ENCODE measurements at regions not wholly inside any gene's neighbourhood (a gene's known extent, or its start where the extent isn't known, plus 50 kb on each side); places are given as distances from the start of the nearest gene placed in this dataset.

- no peak for DNase-seq (ENCODE audit: low spot score)
Observed at GRCh38 chr13:44153496-44153895, 220.1 kb upstream of the SERP2 start.

DNA sequence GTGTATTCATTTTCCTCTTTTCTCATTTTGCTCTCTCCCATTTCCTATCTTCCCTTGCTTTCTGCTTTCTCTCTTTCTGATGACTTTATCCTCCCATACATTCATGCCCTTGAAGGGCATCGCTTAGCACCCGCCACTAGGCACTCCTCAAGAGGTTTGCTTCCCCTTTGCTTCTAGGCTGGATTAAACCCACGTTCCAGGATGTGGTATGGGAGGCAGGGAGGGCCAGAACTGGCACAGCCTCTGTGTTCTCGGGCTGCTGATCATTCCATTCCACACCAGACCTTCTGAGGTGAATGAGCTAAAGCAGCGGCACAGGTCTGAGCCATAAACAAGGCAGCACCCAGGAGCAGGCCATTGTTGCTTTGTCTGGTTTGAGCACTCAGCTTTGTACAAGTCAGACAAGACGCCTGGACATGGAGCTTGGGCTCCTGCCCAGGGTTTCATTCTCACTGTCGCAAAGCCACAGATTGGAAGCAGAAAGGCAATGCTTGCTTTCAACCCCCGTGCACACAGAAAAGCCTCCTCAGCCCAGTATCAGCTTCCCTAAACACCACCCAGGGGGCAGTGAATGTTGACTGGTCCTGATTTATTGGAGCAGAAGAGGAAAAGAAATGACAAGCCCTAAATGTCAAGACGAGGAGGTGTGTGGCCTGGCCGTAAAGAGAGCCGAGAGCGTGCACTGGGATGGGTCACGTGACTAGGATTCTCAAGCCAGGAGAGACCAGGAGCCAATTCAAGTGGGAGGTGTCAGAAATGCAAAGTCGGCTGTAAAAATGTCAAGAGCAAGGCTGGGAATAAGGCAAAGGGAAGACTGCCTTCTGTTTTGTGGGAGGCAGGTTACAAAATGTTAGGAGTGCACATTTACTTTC, 218.0 kb upstream of the SERP2 start:
- no peak for DNase-seq (ENCODE audit: low spot score)

- DNase-seq (ENCODE audit: low spot score): no peak
Observed at GRCh38 chr13:44156294-44156658, 217.3 kb upstream of the SERP2 start.

DNA sequence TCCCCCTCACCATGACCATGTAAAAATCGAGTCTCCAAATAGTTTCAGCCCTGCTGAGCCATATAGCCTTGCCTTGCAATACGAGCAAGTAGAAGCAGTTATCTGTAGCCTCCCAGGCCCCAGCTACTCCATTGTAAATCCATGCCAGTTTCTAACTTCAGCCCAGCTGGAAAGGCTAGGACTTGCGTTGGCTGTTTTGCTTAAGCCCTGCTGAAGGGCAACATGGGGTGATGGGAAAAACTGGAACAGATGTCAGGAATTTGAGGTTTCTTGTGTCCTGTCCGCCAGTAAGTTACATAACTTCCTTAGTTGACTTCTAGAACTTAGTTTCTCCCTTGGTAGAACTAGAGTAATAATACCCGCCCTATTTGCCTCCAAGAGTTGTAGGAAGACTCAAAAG, 216.0 kb upstream of the SERP2 start:
- no peak for DNase-seq (ENCODE audit: low spot score)

- DNase-seq (ENCODE audit: low spot score): no peak
Observed at GRCh38 chr13:44158098-44158521, 215.5 kb upstream of the SERP2 start.

DNA sequence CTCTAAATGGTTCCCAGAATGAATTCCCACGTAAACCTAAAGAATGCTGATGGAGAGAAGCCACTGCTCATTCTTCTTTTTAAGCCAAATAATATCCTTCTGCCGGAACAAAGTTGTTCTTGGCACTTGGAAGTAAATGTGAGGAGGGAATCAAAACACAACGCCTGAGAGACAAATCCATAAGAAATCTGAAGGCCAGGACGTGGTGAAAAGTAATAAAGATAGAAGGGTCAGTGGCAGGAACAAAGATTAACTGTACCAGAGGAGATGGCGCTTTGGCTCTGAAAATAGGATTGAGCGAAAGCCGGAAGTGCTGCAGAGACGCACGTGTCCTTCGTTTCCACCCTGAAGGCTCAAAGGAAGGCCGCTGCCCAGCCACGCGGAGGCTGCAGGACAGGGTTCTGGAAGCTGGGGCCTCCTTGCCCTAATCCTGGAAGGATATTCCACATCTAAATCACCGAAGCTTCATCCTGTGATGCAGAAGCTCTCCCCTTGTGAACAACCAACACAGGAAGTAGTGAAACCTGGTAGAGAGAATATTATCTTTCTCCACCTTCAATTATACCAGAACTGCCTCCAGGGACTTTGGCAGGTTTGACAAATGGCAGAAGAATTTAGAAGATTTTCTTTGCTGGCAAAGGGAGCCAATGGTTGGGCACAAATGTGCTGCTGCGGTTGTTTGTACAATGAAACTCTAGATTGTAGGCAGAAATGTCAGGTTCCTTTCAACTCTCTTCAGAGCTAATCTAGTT, 214.6 kb upstream of the SERP2 start:
- DNase-seq (ENCODE audit: low spot score): no peak

- DNase-seq (ENCODE audit: low spot score): no peak
Observed at GRCh38 chr13:44159633-44160279, 213.9 kb upstream of the SERP2 start.

DNA sequence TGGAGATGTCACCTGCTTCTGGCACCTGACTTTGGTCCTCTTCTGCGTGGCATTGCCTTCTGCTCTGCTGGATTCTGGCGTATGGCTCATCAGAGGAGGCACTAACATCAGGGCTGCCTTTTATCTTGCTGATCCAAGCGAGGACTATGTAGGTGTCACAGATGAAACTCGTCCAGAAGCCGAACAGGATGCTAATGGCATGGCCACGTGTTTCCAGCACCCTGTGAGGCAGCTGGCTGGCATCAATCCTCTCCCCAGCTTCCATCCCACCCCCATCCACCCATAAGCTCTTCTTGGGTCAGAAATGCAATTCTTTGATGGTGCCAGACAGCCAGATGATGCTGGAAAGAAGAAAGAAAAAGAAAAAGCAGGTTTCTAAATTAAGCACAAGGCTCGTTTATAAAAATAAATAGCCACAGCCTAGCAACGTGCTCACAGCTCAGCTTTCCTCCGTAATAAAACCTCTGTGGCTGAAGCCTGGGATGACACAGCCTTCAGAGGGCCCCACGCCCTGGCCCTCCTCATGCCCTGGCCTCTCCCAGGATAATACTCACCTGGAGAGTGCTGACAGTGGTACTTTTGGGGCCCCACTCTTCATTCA, 212.9 kb upstream of the SERP2 start:
- no peak for DNase-seq (ENCODE audit: low spot score)

DNA sequence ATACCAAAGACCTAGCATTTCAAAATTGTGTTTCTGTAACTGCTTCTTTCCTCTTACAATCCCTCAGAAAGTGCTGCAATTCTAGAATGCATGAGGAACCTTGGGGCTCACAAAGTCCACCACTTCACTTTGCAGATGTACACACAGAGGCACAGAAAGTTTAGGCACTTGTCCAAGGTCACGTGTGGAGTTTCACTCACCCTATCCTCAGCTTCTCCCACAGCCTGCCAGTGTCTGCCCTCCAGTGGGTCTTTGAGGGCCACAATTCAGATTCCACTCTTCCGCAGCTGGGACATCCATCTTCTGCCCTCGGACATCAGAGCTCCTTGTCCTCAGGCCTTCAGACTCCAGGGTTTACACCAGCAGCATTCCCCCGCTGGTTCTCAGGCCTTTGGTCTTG, 210.5 kb upstream of the SERP2 start:
- no peak for DNase-seq (ENCODE audit: low spot score)

GRCh38 chr13:44165221-44165888, 208.3 kb upstream of the SERP2 start:
- no peak for DNase-seq (ENCODE audit: low spot score)

- no peak for DNase-seq (ENCODE audit: low spot score)
Observed at GRCh38 chr13:44165889-44166496, 207.6 kb upstream of the SERP2 start.

DNA sequence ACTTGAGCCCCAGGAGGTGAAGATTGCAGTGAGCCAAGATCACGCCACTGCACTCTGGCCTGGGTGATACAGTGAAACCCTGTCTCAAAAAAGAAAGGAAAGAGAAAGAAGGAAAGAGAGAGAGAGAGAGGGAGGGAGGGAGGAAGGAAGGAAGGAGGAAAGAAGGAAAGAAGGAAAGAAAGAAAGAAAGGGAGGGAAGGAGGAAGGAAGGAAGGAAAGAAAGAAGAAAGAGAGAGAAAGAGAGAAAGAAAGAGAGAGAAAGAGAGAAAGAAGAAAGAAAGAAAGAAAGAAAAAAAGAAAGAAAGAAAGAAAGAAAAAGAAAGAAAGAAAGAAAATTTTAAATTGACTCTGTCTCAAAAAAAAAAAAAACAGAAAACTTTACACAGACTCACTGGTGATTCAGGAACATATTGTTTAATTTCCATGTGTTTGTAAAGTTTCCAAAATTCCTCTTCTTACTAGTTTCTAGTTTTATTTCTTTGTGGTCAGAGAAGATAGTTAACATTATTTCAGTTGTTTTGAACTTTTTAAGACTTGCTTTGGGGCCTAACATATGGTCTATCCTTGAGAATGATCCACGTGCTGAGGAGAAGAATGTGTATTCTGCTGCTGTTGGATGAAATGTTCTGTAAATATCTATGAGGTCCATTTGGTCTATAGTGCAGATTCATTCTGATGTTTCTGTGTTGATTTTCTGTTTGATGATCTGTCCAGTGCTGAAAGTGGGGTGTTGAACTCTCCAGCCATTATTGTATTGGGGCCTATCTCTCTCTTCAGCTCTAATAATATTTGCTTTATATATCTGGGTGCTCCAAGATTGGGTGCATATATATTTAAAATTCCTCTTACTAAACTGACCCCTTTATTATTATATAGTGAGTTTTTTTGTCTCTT, 204.4 kb upstream of the SERP2 start:
- DNase-seq (ENCODE audit: low spot score): no peak

DNA sequence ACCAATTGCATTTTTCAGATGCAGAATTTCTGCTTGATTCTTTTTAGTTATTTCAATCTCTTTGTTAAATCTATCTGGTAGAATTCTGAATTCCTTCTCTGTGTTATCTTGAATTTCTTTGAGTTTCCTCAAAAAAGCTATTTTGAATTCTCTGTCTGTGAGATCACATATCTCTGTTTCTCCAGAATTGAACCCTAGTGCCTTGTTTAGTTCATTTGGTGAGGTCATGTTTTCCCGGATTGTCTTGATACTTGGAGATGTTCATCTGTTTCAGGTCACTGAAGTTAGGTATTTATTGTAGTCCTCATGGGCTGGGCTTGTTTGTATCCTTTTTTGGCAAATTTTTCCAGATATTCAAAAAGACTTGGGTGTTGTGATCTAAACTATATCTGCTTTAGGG, 202.9 kb upstream of the SERP2 start:
- no peak for DNase-seq (ENCODE audit: low spot score)

GRCh38 chr13:44171156-44171555, 202.5 kb upstream of the SERP2 start:
- no peak for DNase-seq (ENCODE audit: low spot score)

- DNase-seq (ENCODE audit: low spot score): no peak
Observed at GRCh38 chr13:44171861-44172260, 201.8 kb upstream of the SERP2 start.

- DNase-seq (ENCODE audit: low spot score): no peak
Observed at GRCh38 chr13:44172281-44172810, 201.3 kb upstream of the SERP2 start.

- DNase-seq (ENCODE audit: low spot score): peak; percentile 4
Observed at GRCh38 chr13:44174769-44175425, 198.7 kb upstream of the SERP2 start.

- no peak for DNase-seq (ENCODE audit: low spot score)
Observed at GRCh38 chr13:44176173-44176572, 197.5 kb upstream of the SERP2 start.

- no peak for DNase-seq (ENCODE audit: low spot score)
Observed at GRCh38 chr13:44180876-44181536, 192.6 kb upstream of the SERP2 start.

Data from kidney capillary endothelial cell (primary cell).